ENCODE measurements at regions not wholly inside any gene's neighbourhood (a gene's known extent, or its start where the extent isn't known, plus 50 kb on each side); places are given as distances from the start of the nearest gene placed in this dataset.

DNA sequence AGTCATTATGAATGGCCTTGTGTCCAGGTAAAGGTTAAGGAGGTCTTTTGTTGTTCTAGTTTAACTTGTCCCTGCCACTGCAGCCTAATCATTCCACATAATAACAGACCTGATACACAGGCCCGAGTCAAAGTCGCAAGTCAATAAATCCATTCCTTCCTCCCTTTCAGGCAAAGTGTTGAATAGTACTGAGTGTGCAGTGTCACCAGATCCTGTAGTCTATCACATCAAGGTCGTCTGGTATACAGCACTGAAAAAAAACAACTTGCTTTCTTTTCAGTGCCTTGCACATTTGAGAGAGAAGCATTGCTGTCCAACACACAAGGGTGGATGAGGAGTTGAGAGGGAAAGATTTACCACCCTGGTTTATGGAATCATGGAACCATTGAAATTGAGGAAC is 606.2 kb downstream of the BCL11A start:
- no peak for TF ChIP-seq GATA2 (IDR thresholded peaks at IDR 0.05; ENCODE audit: low read depth, low read length)
- TF ChIP-seq GATA3 (IDR thresholded peaks at IDR 0.05; ENCODE audit: low read depth, low read length): no peak
